ENCODE measurements at regions not wholly inside any gene's neighbourhood (a gene's known extent, or its start where the extent isn't known, plus 50 kb on each side); places are given as distances from the start of the nearest gene placed in this dataset.

DNA sequence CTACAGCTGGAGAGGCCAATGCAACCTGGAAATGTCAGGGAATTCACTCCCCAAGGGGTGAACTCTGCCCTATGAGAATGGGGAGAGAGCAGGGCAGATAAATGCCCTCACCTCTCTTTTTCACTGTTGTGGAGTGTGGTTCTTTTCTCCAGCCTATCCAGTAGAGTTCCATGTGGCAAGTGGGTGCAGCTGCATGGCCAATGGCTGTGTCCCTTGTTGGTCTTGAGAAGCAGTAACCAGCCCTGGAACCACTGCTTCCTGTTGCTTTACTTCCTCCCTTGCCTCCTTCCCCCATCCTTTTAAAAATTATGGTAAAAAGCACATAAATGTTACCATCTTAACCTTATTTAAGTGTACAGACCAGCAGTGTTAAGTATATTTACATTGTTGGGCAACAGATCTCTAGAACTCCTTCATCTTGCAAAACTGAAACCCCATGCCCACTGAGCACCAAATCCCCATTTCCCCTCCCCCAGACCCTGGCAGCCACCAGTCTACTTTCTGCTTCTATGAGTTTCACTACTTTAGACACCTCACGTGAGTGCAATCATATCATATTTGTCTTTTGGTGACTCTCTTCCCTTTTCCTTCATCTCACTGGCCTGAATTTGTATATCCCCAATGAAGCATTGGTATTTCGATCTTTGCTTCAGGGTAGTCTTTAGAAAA is 77.0 kb upstream of the GRIP1 start:
- intact Hi-C loops (cut with micrococcal nuclease; ENCODE audit: unreplicated experiment), result no loop called here
- CTCF ChIA-PET (ENCODE audit: low intra/inter-chr PET ratio, low total read pairs), result no interaction called here
- Histone ChIP-seq H3K4me3 (replicated peaks in 1 of 3; ENCODE audit: insufficient read depth in 1 of 3, low read depth in 2 of 3, low read length in 3 of 3) (no peak overlapping the region), H2AFZ (ENCODE audit: low read length) (no peak overlapping the region), H3K9me3 (ENCODE audit: low read length) (no peaks in the 10 kb centered on the region), H3K79me2 (ENCODE audit: insufficient read depth, low read length) (no peaks in the 10 kb centered on the region), H3K4me1 (ENCODE audit: insufficient read depth, low read length) (no peaks in the 10 kb centered on the region), H4K20me1 (ENCODE audit: insufficient read depth, low read length) (no peaks in the 10 kb centered on the region), H3K4me2 (ENCODE audit: low read depth, low read length) (no peak overlapping the region), H3K27me3 (ENCODE audit: control insufficient read depth in 1 of 2, insufficient read depth in 2 of 2, low read length in 2 of 2) (no peaks in the 10 kb centered on the region), H3K36me3 (replicated peaks in 1 of 2; ENCODE audit: control insufficient read depth in 1 of 2, insufficient read depth in 2 of 2, low read length in 2 of 2) (no peaks in the 10 kb centered on the region), H3K27ac (ENCODE audit: extremely low read length, insufficient read depth, low read length) (no peak overlapping the region), H3K9ac (ENCODE audit: insufficient read depth, low read depth, low read length) (no peak overlapping the region)
- ATAC-seq (no peak), FAIRE-seq (no peak), DNase-seq (ENCODE audit: low spot score) (no peak)
- in situ Hi-C loops (cut with HindIII; ENCODE audit: extremely low pct_ligation_motif_present, low pct_unique_long_range_greater_than_20kb), result no loop called here
- no TSS peak for BruUV-seq (replicated peaks)
- POLR2A ChIA-PET, result no interaction called here
- WGBS (ENCODE audit: low lambda C conversion rate), result 20% methylated on average over 2 of the region's 2 CpGs
- no peak for TF ChIP-seq TAF1 (CRISPR knock-in tag; IDR thresholded peaks at IDR 0.05)
- TF ChIP-seq ARNTL (CRISPR knock-in tag; IDR thresholded peaks at IDR 0.05), result no peak
- no peak for TF ChIP-seq ZNF251 (CRISPR knock-in tag; IDR thresholded peaks at IDR 0.05)
- TF ChIP-seq POLR2G (IDR thresholded peaks at IDR 0.05; ENCODE audit: low read depth, low read length), result no peak
- TF ChIP-seq MED13 (CRISPR knock-in tag; IDR thresholded peaks at IDR 0.05), result no peak
- TF ChIP-seq ZNF772 (CRISPR knock-in tag; IDR thresholded peaks at IDR 0.05), result no peak
- TF ChIP-seq, protein P1, sequence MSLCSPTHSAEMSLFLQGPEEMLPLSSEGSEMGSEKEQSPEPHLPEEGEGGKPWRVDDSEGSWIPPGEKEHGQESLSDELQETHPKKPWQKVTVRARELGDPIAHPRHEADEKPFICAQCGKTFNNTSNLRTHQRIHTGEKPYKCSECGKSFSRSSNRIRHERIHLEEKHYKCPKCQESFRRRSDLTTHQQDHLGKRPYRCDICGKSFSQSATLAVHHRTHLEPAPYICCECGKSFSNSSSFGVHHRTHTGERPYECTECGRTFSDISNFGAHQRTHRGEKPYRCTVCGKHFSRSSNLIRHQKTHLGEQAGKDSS (CRISPR knock-in tag; IDR thresholded peaks at IDR 0.05; ENCODE audit: borderline replicate concordance, low read depth), result no peak
- no peak for TF ChIP-seq ZFX (CRISPR knock-in tag; IDR thresholded peaks at IDR 0.05; ENCODE audit: low read depth)
- no peak for TF ChIP-seq CC2D1A (CRISPR knock-in tag; IDR thresholded peaks at IDR 0.05)
- TF ChIP-seq, protein P2, sequence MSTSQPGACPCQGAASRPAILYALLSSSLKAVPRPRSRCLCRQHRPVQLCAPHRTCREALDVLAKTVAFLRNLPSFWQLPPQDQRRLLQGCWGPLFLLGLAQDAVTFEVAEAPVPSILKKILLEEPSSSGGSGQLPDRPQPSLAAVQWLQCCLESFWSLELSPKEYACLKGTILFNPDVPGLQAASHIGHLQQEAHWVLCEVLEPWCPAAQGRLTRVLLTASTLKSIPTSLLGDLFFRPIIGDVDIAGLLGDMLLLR (CRISPR knock-in tag; IDR thresholded peaks at IDR 0.05), result no peak
- TF ChIP-seq, protein P3, sequence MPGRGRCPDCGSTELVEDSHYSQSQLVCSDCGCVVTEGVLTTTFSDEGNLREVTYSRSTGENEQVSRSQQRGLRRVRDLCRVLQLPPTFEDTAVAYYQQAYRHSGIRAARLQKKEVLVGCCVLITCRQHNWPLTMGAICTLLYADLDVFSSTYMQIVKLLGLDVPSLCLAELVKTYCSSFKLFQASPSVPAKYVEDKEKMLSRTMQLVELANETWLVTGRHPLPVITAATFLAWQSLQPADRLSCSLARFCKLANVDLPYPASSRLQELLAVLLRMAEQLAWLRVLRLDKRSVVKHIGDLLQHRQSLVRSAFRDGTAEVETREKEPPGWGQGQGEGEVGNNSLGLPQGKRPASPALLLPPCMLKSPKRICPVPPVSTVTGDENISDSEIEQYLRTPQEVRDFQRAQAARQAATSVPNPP (CRISPR knock-in tag; IDR thresholded peaks at IDR 0.05), result no peak
- TF ChIP-seq, protein P4, sequence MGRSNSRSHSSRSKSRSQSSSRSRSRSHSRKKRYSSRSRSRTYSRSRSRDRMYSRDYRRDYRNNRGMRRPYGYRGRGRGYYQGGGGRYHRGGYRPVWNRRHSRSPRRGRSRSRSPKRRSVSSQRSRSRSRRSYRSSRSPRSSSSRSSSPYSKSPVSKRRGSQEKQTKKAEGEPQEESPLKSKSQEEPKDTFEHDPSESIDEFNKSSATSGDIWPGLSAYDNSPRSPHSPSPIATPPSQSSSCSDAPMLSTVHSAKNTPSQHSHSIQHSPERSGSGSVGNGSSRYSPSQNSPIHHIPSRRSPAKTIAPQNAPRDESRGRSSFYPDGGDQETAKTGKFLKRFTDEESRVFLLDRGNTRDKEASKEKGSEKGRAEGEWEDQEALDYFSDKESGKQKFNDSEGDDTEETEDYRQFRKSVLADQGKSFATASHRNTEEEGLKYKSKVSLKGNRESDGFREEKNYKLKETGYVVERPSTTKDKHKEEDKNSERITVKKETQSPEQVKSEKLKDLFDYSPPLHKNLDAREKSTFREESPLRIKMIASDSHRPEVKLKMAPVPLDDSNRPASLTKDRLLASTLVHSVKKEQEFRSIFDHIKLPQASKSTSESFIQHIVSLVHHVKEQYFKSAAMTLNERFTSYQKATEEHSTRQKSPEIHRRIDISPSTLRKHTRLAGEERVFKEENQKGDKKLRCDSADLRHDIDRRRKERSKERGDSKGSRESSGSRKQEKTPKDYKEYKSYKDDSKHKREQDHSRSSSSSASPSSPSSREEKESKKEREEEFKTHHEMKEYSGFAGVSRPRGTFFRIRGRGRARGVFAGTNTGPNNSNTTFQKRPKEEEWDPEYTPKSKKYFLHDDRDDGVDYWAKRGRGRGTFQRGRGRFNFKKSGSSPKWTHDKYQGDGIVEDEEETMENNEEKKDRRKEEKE (IDR thresholded peaks at IDR 0.05), result no peak
- no peak for TF ChIP-seq DR1 (CRISPR knock-in tag; IDR thresholded peaks at IDR 0.05)
- no peak for TF ChIP-seq FOSL1 (CRISPR knock-in tag; IDR thresholded peaks at IDR 0.05; ENCODE audit: borderline replicate concordance)
- no peak for TF ChIP-seq MAFF (IDR thresholded peaks at IDR 0.05; ENCODE audit: low read depth, low read length)
- TF ChIP-seq ZNF547 (CRISPR knock-in tag; IDR thresholded peaks at IDR 0.05), result no peak
- TF ChIP-seq, protein P5, sequence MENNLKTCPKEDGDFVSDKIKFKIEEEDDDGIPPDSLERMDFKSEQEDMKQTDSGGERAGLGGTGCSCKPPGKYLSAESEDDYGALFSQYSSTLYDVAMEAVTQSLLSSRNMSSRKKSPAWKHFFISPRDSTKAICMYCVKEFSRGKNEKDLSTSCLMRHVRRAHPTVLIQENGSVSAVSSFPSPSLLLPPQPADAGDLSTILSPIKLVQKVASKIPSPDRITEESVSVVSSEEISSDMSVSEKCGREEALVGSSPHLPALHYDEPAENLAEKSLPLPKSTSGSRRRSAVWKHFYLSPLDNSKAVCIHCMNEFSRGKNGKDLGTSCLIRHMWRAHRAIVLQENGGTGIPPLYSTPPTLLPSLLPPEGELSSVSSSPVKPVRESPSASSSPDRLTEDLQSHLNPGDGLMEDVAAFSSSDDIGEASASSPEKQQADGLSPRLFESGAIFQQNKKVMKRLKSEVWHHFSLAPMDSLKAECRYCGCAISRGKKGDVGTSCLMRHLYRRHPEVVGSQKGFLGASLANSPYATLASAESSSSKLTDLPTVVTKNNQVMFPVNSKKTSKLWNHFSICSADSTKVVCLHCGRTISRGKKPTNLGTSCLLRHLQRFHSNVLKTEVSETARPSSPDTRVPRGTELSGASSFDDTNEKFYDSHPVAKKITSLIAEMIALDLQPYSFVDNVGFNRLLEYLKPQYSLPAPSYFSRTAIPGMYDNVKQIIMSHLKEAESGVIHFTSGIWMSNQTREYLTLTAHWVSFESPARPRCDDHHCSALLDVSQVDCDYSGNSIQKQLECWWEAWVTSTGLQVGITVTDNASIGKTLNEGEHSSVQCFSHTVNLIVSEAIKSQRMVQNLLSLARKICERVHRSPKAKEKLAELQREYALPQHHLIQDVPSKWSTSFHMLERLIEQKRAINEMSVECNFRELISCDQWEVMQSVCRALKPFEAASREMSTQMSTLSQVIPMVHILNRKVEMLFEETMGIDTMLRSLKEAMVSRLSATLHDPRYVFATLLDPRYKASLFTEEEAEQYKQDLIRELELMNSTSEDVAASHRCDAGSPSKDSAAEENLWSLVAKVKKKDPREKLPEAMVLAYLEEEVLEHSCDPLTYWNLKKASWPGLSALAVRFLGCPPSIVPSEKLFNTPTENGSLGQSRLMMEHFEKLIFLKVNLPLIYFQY (CRISPR knock-in tag; IDR thresholded peaks at IDR 0.05; ENCODE audit: borderline replicate concordance), result no peak

All from HepG2 (cell line).